ENCODE measurements at regions not wholly inside any gene's neighbourhood (a gene's known extent, or its start where the extent isn't known, plus 50 kb on each side); places are given as distances from the start of the nearest gene placed in this dataset.
"Not testable (repeated sequence)": the region's sequence is repeated elsewhere in the genome, so short reads cannot be mapped to it uniquely, and the experiment has no call there.

- intact Hi-C loops (cut with DNase I); H3K9me3 ChIP-seq (ENCODE audit: control insufficient read depth, low read length); H3K4me1 ChIP-seq (ENCODE audit: control insufficient read depth, insufficient read depth, low read length); DNase-seq; H3K4me3 ChIP-seq (ENCODE audit: low read length); ATAC-seq; H3K27ac ChIP-seq (ENCODE audit: low read length); H3K27me3 ChIP-seq (ENCODE audit: control insufficient read depth, insufficient read depth): not testable (repeated sequence)
- WGBS: 71% methylated on average over 15 of the region's 15 CpGs
Observed at GRCh38 chr4:27075603-27076002, 215.0 kb downstream of the STIM2 start.

- Histone ChIP-seq H3K4me3 (ENCODE audit: low read length) (no peak overlapping the region), H3K9me3 (ENCODE audit: control insufficient read depth, low read length) (no peaks in the 10 kb centered on the region), H3K4me1 (ENCODE audit: control insufficient read depth, insufficient read depth, low read length) (no peaks in the 10 kb centered on the region), H3K27ac (ENCODE audit: low read length) (no peak overlapping the region), H3K27me3 (ENCODE audit: control insufficient read depth, insufficient read depth) (peaks cover 3% of the 10 kb centered on the region)
- ATAC-seq: no peak
- 49% methylated on average over 4 of the region's 4 CpGs for WGBS
- no peak for DNase-seq
- intact Hi-C loops (cut with DNase I): no loop called here
Observed at GRCh38 chr4:27078934-27079455, 218.4 kb downstream of the STIM2 start.

GRCh38 chr4:27081675-27082586 is 221.3 kb downstream of the STIM2 start:
- ATAC-seq (no peak), DNase-seq (peak in 1 of 3 donors; percentile 26)
- intact Hi-C loops (cut with DNase I): no loop called here
- Histone ChIP-seq H3K27ac (ENCODE audit: low read length) (no peak overlapping the region), H3K4me3 (ENCODE audit: low read length) (no peak overlapping the region), H3K4me1 (ENCODE audit: control insufficient read depth, insufficient read depth, low read length) (no peaks in the 10 kb centered on the region), H3K27me3 (ENCODE audit: control insufficient read depth, insufficient read depth) (peaks cover 3% of the 10 kb centered on the region), H3K9me3 (ENCODE audit: control insufficient read depth, low read length) (no peaks in the 10 kb centered on the region)
- 37% methylated on average over 6 of the region's 6 CpGs for WGBS

DNA sequence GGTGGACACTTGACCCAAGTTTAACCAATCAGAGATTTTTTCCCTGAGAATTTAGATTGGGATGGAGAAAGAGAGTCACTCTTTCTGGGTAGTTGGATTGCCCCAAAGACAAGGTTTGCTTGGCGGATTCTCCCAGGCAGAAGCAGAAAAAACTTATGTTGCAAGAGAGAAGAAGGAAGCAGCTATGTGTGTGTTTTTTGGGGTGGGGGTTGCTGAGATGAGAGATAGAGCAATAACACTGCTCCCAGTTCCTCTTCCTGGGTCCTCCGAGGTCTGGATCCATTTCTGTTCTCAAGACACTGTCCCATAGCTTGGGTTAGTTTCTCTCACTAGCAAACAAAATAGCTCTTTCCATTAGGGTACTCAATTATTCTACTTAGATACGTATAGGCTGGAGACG is 222.1 kb downstream of the STIM2 start:
- no peak overlapping the region for H3K27ac ChIP-seq (ENCODE audit: low read length)
- peaks cover 3% of the 10 kb centered on the region for H3K27me3 ChIP-seq (ENCODE audit: control insufficient read depth, insufficient read depth)
- no peak overlapping the region for H3K4me3 ChIP-seq (ENCODE audit: low read length)
- WGBS: 85% methylated on average over 4 of the region's 4 CpGs
- no peaks in the 10 kb centered on the region for H3K9me3 ChIP-seq (ENCODE audit: control insufficient read depth, low read length)
- intact Hi-C loops (cut with DNase I): no loop called here
- ATAC-seq: no peak
- DNase-seq: no peak
- no peaks in the 10 kb centered on the region for H3K4me1 ChIP-seq (ENCODE audit: control insufficient read depth, insufficient read depth, low read length)

- intact Hi-C loops (cut with DNase I): no loop called here
- peak; percentile 23 to 66 (median 61) for DNase-seq
- Histone ChIP-seq H3K27ac (ENCODE audit: low read length) (no peak overlapping the region), H3K9me3 (ENCODE audit: control insufficient read depth, low read length) (no peaks in the 10 kb centered on the region), H3K4me1 (ENCODE audit: control insufficient read depth, insufficient read depth, low read length) (no peaks in the 10 kb centered on the region), H3K27me3 (ENCODE audit: control insufficient read depth, insufficient read depth) (peaks cover 3% of the 10 kb centered on the region), H3K4me3 (ENCODE audit: low read length) (peak overlapping the region; percentile 62)
- ATAC-seq: peak in 1 of 2 donors; percentile 62
- 2% methylated on average over 33 of the region's 33 CpGs for WGBS
Observed at GRCh38 chr4:27084685-27085361, 224.2 kb downstream of the STIM2 start.

- no peak for ATAC-seq
- WGBS: 25% methylated on average over 7 of the region's 7 CpGs
- no peaks in the 10 kb centered on the region for H3K4me1 ChIP-seq (ENCODE audit: control insufficient read depth, insufficient read depth, low read length)
Observed at GRCh38 chr4:27085396-27085795, 224.8 kb downstream of the STIM2 start.

GRCh38 chr4:27087306-27088045 is 226.8 kb downstream of the STIM2 start:
- Histone ChIP-seq H3K9me3 (ENCODE audit: control insufficient read depth, low read length) (no peaks in the 10 kb centered on the region), H3K27ac (ENCODE audit: low read length) (no peak overlapping the region), H3K4me3 (ENCODE audit: low read length) (no peak overlapping the region), H3K27me3 (ENCODE audit: control insufficient read depth, insufficient read depth) (peaks cover 3% of the 10 kb centered on the region), H3K4me1 (ENCODE audit: control insufficient read depth, insufficient read depth, low read length) (no peaks in the 10 kb centered on the region)
- DNase-seq (no peak), ATAC-seq (no peak)
- intact Hi-C loops (cut with DNase I): no loop called here
- WGBS: 89% methylated on average over 8 of the region's 8 CpGs

More at GRCh38 chr4:27085396-27085795, 224.8 kb downstream of the STIM2 start:
- Histone ChIP-seq H3K27me3 (ENCODE audit: control insufficient read depth, insufficient read depth) (peaks cover 3% of the 10 kb centered on the region), H3K4me3 (ENCODE audit: low read length) (peak overlapping the region; percentile 62), H3K27ac (ENCODE audit: low read length) (no peak overlapping the region), H3K9me3 (ENCODE audit: control insufficient read depth, low read length) (no peaks in the 10 kb centered on the region)
- intact Hi-C loops (cut with DNase I): no loop called here
- DNase-seq: no peak

DNA sequence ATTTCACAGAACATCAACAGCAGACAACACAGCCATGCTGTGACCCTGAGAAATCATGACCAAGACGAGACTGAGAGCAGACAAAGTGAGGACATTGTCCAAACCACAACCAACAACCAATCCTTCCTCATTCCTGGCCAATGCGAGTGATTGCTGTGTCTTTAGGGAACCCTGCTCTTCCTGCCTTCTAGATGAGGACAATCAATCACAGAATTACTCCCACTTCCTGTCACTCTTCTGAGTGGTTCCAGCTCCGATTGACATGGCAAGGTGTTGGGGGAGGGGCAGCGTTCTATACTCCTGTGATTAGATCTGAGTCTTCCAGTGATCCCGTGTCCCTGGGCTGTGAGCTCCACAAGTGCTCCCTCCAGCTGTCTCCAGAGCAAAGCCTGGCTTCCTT is 227.8 kb downstream of the STIM2 start:
- WGBS: 23% methylated on average over 5 of the region's 5 CpGs
- no peak overlapping the region for H3K27ac ChIP-seq (ENCODE audit: low read length)
- H3K4me3 ChIP-seq (ENCODE audit: low read length): no peak overlapping the region
- intact Hi-C loops (cut with DNase I): no loop called here
- DNase-seq (no peak), ATAC-seq (no peak)
- peaks cover 3% of the 10 kb centered on the region for H3K27me3 ChIP-seq (ENCODE audit: control insufficient read depth, insufficient read depth)
- H3K9me3 ChIP-seq (ENCODE audit: control insufficient read depth, low read length): no peaks in the 10 kb centered on the region
- no peaks in the 10 kb centered on the region for H3K4me1 ChIP-seq (ENCODE audit: control insufficient read depth, insufficient read depth, low read length)

DNA sequence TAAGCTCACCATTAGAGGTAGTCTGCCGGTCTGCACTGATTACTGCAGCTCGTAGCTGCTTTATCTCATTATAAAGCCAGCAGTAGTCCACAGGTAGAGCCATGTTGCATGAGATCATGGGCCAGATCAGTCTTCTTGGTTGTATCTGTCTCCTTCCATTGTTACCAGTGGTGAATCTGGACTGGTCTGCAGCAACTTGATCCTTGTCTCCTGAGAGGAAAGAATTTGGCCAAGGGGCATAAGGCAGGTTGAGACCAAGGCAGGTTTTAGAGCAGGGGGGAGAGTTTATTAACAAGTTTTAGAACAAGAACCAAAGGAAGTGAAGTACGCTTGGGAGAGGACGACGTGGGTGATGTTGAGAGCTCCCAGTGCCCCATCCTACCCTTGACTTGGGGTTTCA is 228.5 kb downstream of the STIM2 start:
- Histone ChIP-seq H3K27ac (ENCODE audit: low read length) (no peak overlapping the region), H3K4me1 (ENCODE audit: control insufficient read depth, insufficient read depth, low read length) (no peaks in the 10 kb centered on the region), H3K27me3 (ENCODE audit: control insufficient read depth, insufficient read depth) (peaks cover 3% of the 10 kb centered on the region), H3K4me3 (ENCODE audit: low read length) (no peak overlapping the region), H3K9me3 (ENCODE audit: control insufficient read depth, low read length) (no peaks in the 10 kb centered on the region)
- DNase-seq: no peak
- intact Hi-C loops (cut with DNase I): no loop called here
- 93% methylated on average over 5 of the region's 5 CpGs for WGBS
- no peak for ATAC-seq

GRCh38 chr4:27090406-27090805 is 229.8 kb downstream of the STIM2 start:
- 49% methylated on average over 6 of the region's 6 CpGs for WGBS
- Histone ChIP-seq H3K4me3 (ENCODE audit: low read length) (no peak overlapping the region), H3K27me3 (ENCODE audit: control insufficient read depth, insufficient read depth) (peaks cover 3% of the 10 kb centered on the region), H3K9me3 (ENCODE audit: control insufficient read depth, low read length) (no peaks in the 10 kb centered on the region), H3K4me1 (ENCODE audit: control insufficient read depth, insufficient read depth, low read length) (no peaks in the 10 kb centered on the region), H3K27ac (ENCODE audit: low read length) (no peak overlapping the region)
- ATAC-seq (no peak), DNase-seq (no peak)
- intact Hi-C loops (cut with DNase I): no loop called here

- WGBS: 75% methylated on average over 6 of the region's 6 CpGs
- H3K27ac ChIP-seq (ENCODE audit: low read length): no peak overlapping the region
- no peaks in the 10 kb centered on the region for H3K9me3 ChIP-seq (ENCODE audit: control insufficient read depth, low read length)
- no peak overlapping the region for H3K4me3 ChIP-seq (ENCODE audit: low read length)
- ATAC-seq (no peak), DNase-seq (no peak)
- H3K4me1 ChIP-seq (ENCODE audit: control insufficient read depth, insufficient read depth, low read length): no peaks in the 10 kb centered on the region
- intact Hi-C loops (cut with DNase I): no loop called here
- H3K27me3 ChIP-seq (ENCODE audit: control insufficient read depth, insufficient read depth): no peaks in the 10 kb centered on the region
Observed at GRCh38 chr4:27094224-27094623, 233.6 kb downstream of the STIM2 start.
